ENCODE measurements at regions not wholly inside any gene's neighbourhood (a gene's known extent, or its start where the extent isn't known, plus 50 kb on each side); places are given as distances from the start of the nearest gene placed in this dataset.
"Not testable (repeated sequence)": the region's sequence is repeated elsewhere in the genome, so short reads cannot be mapped to it uniquely, and the experiment has no call there.

DNA sequence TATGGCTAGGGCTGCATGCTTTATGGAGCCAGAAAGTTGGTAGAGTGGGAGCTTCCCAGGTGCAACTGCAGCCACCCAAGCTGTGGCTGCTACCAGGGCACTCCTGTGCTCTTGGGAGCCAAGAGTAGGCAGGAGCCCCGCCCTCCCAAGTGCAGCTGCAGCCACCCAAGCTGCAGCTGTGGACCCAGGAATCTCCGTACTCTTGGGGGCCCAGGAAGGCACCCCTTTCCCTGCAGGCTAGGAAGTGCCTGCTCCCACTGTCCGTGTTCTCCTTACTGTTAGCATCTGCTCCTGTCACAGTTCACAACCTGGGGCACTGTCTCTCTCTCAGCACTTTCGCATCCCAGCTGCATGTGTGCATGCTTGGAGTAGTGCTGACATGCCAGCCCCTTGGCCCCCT, 1718.4 kb downstream of the SPATA31A7 start:
- H3K36me3 Mint-ChIP-seq = not testable (repeated sequence)

DNA sequence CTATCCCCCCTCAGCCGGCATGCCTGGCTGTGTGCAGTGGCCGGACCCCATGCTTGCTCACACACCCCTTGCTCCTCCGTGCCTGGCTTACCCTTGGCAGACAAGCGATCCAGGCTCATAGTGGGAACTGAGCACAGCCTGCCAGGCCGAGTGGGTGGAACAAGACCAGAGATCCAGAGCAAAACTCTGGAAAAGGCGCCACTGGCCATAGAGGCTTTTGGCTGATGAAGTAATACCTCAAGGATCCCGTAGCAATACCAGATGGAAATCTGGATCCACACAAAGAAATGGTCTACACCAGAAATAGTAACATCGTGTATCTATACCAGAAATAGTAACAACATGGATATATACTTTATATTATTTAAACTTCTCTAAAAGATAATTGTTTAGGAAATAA, 1719.6 kb downstream of the SPATA31A7 start:
- H3K9me3 Mint-ChIP-seq; H3K27me3 Mint-ChIP-seq; H3K4me3 ChIP-seq (ENCODE audit: low read length in 2 of 2); H3K27ac ChIP-seq (ENCODE audit: low read depth, low read length); H3K4me1 ChIP-seq (ENCODE audit: insufficient read depth, low read length); H3K27me3 ChIP-seq (ENCODE audit: insufficient read depth, low read length); H3K27ac Mint-ChIP-seq; H3K36me3 Mint-ChIP-seq; H3K36me3 ChIP-seq (ENCODE audit: insufficient read depth, low read length); CTCF ChIA-PET (ENCODE audit: partially characterized antibody); H3K4me1 Mint-ChIP-seq; POLR2A ChIA-PET (ENCODE audit: partially characterized antibody); H3K9me3 ChIP-seq (ENCODE audit: control insufficient read depth in 1 of 2, low read length in 2 of 2); intact Hi-C loops (cut with micrococcal nuclease); H3K4me3 Mint-ChIP-seq: not testable (repeated sequence)
- DNase-seq = peak in 1 of 5 donors; percentile 11

More for the DNA sequence above, 1718.4 kb downstream of the SPATA31A7 start:
- DNase-seq; H3K27ac Mint-ChIP-seq; H3K36me3 ChIP-seq (ENCODE audit: insufficient read depth, low read length); POLR2A ChIA-PET (ENCODE audit: partially characterized antibody); H3K4me3 ChIP-seq (ENCODE audit: low read length in 2 of 2); H3K4me1 Mint-ChIP-seq; H3K27me3 ChIP-seq (ENCODE audit: insufficient read depth, low read length); H3K27ac ChIP-seq (ENCODE audit: low read depth, low read length); H3K4me3 Mint-ChIP-seq; H3K9me3 Mint-ChIP-seq; H3K9me3 ChIP-seq (ENCODE audit: control insufficient read depth in 1 of 2, low read length in 2 of 2); intact Hi-C loops (cut with micrococcal nuclease); H3K4me1 ChIP-seq (ENCODE audit: insufficient read depth, low read length); CTCF ChIA-PET (ENCODE audit: partially characterized antibody); H3K27me3 Mint-ChIP-seq: not testable (repeated sequence)

DNA sequence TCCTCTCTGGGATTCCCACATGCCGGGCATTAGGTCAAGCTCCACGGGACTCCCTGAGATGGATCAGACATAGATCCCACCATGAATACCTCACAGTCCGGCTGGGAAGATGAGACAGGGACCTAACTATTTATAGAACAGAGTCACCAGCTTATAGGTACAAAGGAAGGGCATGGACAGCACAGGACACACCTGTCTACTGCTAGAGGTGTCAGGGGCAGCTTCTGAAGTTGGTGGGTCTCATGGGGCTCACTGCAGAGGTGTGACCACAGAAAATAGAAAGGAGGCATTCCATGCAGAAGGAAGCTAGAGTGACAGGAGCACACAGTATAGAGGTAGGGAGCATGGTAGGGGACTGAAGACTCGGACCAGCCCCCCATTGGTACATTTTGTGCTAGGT, 1722.4 kb downstream of the SPATA31A7 start:
- H3K27me3 Mint-ChIP-seq; H3K27ac Mint-ChIP-seq; intact Hi-C loops (cut with micrococcal nuclease); H3K27me3 ChIP-seq (ENCODE audit: insufficient read depth, low read length); H3K36me3 Mint-ChIP-seq; H3K9me3 Mint-ChIP-seq; H3K4me1 Mint-ChIP-seq; CTCF ChIA-PET (ENCODE audit: partially characterized antibody); POLR2A ChIA-PET (ENCODE audit: partially characterized antibody); H3K4me1 ChIP-seq (ENCODE audit: insufficient read depth, low read length); H3K9me3 ChIP-seq (ENCODE audit: control insufficient read depth in 1 of 2, low read length in 2 of 2); H3K4me3 ChIP-seq (ENCODE audit: low read length in 2 of 2); H3K36me3 ChIP-seq (ENCODE audit: insufficient read depth, low read length); H3K27ac ChIP-seq (ENCODE audit: low read depth, low read length); H3K4me3 Mint-ChIP-seq: not testable (repeated sequence)
- peak in 1 of 5 donors; percentile 16 for DNase-seq

DNA sequence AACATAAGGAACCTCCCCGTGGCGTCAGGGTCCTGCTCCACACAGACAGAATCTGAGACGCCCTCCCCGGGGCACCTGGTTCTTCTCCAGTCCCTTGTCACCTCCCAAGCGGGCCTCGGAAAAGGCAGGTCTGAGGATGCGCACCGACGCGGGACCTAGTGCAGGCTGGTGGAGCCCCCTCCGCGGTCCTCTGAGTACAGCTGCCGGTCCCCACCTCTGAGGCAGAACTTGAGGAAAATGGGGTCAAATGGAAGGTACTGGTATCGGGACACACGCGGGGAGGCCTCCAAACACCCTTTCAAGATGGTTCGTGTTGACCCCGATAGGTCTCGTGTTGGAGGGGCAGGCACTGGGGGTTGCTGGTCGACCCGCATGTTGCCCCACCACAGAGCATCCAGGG, 1725.3 kb downstream of the SPATA31A7 start:
- POLR2A ChIA-PET (ENCODE audit: partially characterized antibody); H3K36me3 ChIP-seq (ENCODE audit: insufficient read depth, low read length); DNase-seq; H3K36me3 Mint-ChIP-seq; H3K27me3 Mint-ChIP-seq; H3K27ac Mint-ChIP-seq; H3K4me3 ChIP-seq (ENCODE audit: low read length in 2 of 2); H3K9me3 ChIP-seq (ENCODE audit: control insufficient read depth in 1 of 2, low read length in 2 of 2); CTCF ChIA-PET (ENCODE audit: partially characterized antibody); intact Hi-C loops (cut with micrococcal nuclease); H3K4me1 ChIP-seq (ENCODE audit: insufficient read depth, low read length); H3K9me3 Mint-ChIP-seq; H3K27ac ChIP-seq (ENCODE audit: low read depth, low read length); H3K27me3 ChIP-seq (ENCODE audit: insufficient read depth, low read length); H3K4me1 Mint-ChIP-seq; H3K4me3 Mint-ChIP-seq: not testable (repeated sequence)

DNA sequence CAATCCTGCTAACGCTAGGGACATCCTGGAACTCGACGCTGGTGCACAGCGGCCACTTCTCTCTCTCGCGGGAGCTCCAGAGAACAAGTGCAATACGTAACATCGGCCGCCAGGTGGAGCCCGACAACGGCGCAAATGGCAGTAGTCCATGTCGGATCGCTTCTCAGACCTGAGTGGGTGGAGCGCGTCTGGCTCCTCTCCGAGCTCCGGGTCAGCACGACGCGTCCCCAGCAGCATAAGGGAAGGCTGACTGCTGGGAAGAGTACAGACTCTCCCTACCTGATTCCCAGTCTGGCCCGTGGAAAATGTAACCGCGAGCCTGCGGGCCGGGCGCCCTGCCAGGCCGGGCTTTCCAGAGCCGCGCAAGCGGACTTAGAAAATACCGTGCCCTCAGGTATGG, 1725.8 kb downstream of the SPATA31A7 start:
- peak in 2 of 5 donors; percentile 5 to 29 for DNase-seq
- H3K36me3 ChIP-seq (ENCODE audit: insufficient read depth, low read length); H3K27ac Mint-ChIP-seq; H3K36me3 Mint-ChIP-seq; H3K4me1 Mint-ChIP-seq; H3K27me3 Mint-ChIP-seq; H3K9me3 ChIP-seq (ENCODE audit: control insufficient read depth in 1 of 2, low read length in 2 of 2); POLR2A ChIA-PET (ENCODE audit: partially characterized antibody); H3K9me3 Mint-ChIP-seq; H3K27me3 ChIP-seq (ENCODE audit: insufficient read depth, low read length); H3K4me3 Mint-ChIP-seq; H3K4me3 ChIP-seq (ENCODE audit: low read length in 2 of 2); CTCF ChIA-PET (ENCODE audit: partially characterized antibody); intact Hi-C loops (cut with micrococcal nuclease); H3K4me1 ChIP-seq (ENCODE audit: insufficient read depth, low read length); H3K27ac ChIP-seq (ENCODE audit: low read depth, low read length): not testable (repeated sequence)

DNA sequence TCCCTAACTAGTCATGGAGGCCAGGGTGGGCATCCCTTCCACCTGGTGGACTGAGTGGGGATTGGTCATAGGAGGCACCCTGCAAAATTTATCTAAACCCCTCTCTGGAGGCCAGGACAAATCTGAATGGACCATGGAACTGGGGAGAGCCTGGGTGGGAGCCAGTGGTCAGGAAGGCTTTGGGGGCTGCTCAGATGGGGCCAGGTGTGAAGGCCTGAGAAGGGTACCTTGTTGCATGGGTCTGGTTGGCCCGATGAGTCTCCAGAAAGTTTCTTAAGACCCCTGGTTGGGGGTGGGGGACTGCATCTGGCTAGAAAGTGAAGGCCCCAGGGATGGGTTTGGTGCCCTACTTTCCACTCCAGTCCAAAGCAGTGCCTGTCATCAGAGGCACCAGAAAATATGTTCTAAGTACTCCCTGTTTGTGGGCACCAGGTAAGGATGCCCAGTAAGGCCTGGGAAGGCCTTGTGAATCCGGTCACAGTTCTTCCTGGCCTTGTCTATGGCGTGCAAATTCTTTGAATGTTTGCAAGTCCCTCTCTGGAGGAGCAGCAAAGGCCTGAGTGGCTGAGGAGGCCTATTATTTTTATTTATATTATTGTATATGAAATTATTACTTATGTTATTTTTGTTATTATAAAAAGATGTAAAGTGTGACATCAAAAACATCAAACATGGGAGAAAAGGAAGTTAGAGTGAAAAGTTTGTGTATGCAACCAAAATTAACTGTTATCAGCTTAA, 1729.0 kb downstream of the SPATA31A7 start:
- peak in 1 of 5 donors; percentile 3 for DNase-seq
- H3K9me3 ChIP-seq (ENCODE audit: control insufficient read depth in 1 of 2, low read length in 2 of 2); CTCF ChIA-PET (ENCODE audit: partially characterized antibody); H3K27ac Mint-ChIP-seq; intact Hi-C loops (cut with micrococcal nuclease); H3K4me1 ChIP-seq (ENCODE audit: insufficient read depth, low read length); H3K9me3 Mint-ChIP-seq; H3K27me3 ChIP-seq (ENCODE audit: insufficient read depth, low read length); H3K4me3 Mint-ChIP-seq; H3K4me3 ChIP-seq (ENCODE audit: low read length in 2 of 2); H3K4me1 Mint-ChIP-seq; POLR2A ChIA-PET (ENCODE audit: partially characterized antibody); H3K36me3 ChIP-seq (ENCODE audit: insufficient read depth, low read length); H3K27ac ChIP-seq (ENCODE audit: low read depth, low read length); H3K27me3 Mint-ChIP-seq; H3K36me3 Mint-ChIP-seq: not testable (repeated sequence)

DNA sequence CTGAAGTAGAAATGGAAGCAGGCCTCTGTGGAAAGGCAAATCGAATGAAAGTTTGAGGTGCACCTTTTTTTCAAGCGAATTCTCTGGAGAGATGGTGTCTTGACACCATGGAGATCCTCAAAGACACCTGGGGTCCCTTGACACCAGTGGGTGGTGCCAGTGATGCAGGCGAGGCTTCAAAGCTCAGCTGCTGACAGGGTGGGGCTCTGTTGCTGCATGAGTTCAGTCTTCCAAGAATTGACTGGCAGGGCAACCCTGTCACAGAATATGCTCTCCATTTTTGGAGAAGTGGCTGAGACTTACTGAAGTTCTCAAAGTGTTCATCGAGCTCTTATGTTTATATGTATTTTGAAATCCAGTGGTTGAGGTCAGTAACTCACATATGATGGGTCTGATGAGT, 1741.6 kb downstream of the SPATA31A7 start:
- H3K4me1 Mint-ChIP-seq; DNase-seq; H3K36me3 Mint-ChIP-seq; H3K27me3 ChIP-seq (ENCODE audit: insufficient read depth, low read length); CTCF ChIA-PET (ENCODE audit: partially characterized antibody); H3K9me3 ChIP-seq (ENCODE audit: control insufficient read depth in 1 of 2, low read length in 2 of 2); H3K4me1 ChIP-seq (ENCODE audit: insufficient read depth, low read length); POLR2A ChIA-PET (ENCODE audit: partially characterized antibody); H3K27me3 Mint-ChIP-seq; intact Hi-C loops (cut with micrococcal nuclease); H3K9me3 Mint-ChIP-seq; H3K4me3 ChIP-seq (ENCODE audit: low read length in 2 of 2); H3K4me3 Mint-ChIP-seq; H3K27ac Mint-ChIP-seq; H3K36me3 ChIP-seq (ENCODE audit: insufficient read depth, low read length); H3K27ac ChIP-seq (ENCODE audit: low read depth, low read length): not testable (repeated sequence)

DNA sequence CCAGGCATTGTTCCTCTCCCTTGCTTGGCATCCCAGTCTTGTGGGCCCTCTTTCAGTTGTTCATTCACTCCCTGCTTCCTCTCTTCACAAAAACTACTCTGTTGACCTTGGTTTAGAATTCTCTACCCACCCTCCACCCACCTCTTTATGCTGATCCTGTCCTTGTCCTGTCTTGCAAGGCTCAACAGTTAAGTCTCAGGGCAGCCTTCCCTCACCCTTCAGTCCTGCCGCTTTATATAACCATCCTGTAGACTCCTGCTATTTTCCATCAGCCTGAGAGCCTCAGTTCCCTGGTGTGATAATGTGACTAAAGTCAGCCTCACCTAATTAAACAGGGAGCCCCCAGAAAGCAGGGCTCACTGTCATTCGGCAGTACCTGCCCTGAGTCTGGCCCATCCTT, 1763.0 kb downstream of the SPATA31A7 start:
- H3K27me3 Mint-ChIP-seq; H3K36me3 ChIP-seq (ENCODE audit: insufficient read depth, low read length); H3K4me1 ChIP-seq (ENCODE audit: insufficient read depth, low read length); H3K4me1 Mint-ChIP-seq; H3K27ac Mint-ChIP-seq; DNase-seq; H3K36me3 Mint-ChIP-seq; H3K27ac ChIP-seq (ENCODE audit: low read depth, low read length); CTCF ChIA-PET (ENCODE audit: partially characterized antibody); H3K4me3 ChIP-seq (ENCODE audit: low read length in 2 of 2); H3K4me3 Mint-ChIP-seq; H3K9me3 Mint-ChIP-seq; POLR2A ChIA-PET (ENCODE audit: partially characterized antibody); H3K27me3 ChIP-seq (ENCODE audit: insufficient read depth, low read length); H3K9me3 ChIP-seq (ENCODE audit: control insufficient read depth in 1 of 2, low read length in 2 of 2); intact Hi-C loops (cut with micrococcal nuclease): not testable (repeated sequence)

All from CD4-positive, alpha-beta memory T cell (primary cell).